Neuronal stem cell (in vitro differentiated cells): ENCODE measurements at regions not wholly inside any gene's neighbourhood (a gene's known extent, or its start where the extent isn't known, plus 50 kb on each side); places are given as distances from the start of the nearest gene placed in this dataset.

Source experiments
- DNase-seq: peaks from one replicate; pipeline ENCODE4 v3.0.0-alpha.2; 2013; ENCODE audit warnings: low spot score
- H2AFZ ChIP-seq: one replicate; pipeline ENCODE4 v1.6.1; 2013; ENCODE audit warnings: mild to moderate bottlenecking, low read length, inconsistent platforms
- H2AK5ac ChIP-seq: 2 replicates; pipeline ENCODE4 v1.6.1; 2013; ENCODE audit warnings: low read depth, mild to moderate bottlenecking, inconsistent platforms, low read length, moderate library complexity, mixed read lengths
- H2BK120ac ChIP-seq: 2 replicates; pipeline ENCODE4 v1.6.1; 2013; ENCODE audit warnings: low read depth, mild to moderate bottlenecking, inconsistent platforms, low read length, moderate library complexity, mixed read lengths
- H2BK12ac ChIP-seq: one replicate; pipeline ENCODE4 v1.6.1; 2013; ENCODE audit warnings: low read length, inconsistent platforms
- H2BK15ac ChIP-seq: 2 replicates; pipeline ENCODE4 v1.6.1; 2013; ENCODE audit warnings: mild to moderate bottlenecking, low read length, inconsistent platforms, mixed read lengths
- H2BK5ac ChIP-seq: one replicate; pipeline ENCODE4 v1.6.1; 2013; ENCODE audit warnings: inconsistent platforms, mild to moderate bottlenecking, low read length, moderate library complexity
- H3K14ac ChIP-seq: one replicate; pipeline ENCODE4 v1.6.1; 2013; ENCODE audit warnings: low read length, inconsistent platforms
- H3K18ac ChIP-seq: 2 replicates; pipeline ENCODE4 v1.6.1; 2013; ENCODE audit warnings: low read length, inconsistent platforms
- H3K23ac ChIP-seq: 2 replicates; pipeline ENCODE4 v1.6.1; 2013; ENCODE audit warnings: low read depth, mild to moderate bottlenecking, mixed read lengths, low read length, inconsistent platforms; ENCODE audit not compliant: poor library complexity
- H3K27ac ChIP-seq: replicated peaks from 3 replicates; pipeline ENCODE4 v1.5.1; 2013; ENCODE audit warnings: low read length, inconsistent platforms
- H3K27me3 ChIP-seq, 3 experiments: 2 replicates each; pipeline ENCODE4 v1.6.1; 2013; ENCODE audit warnings: low read length in 3 of 3, mild to moderate bottlenecking in 2 of 3, inconsistent platforms in 1 of 3, low read depth in 1 of 3, mixed read lengths in 1 of 3, moderate library complexity in 1 of 3; ENCODE audit not compliant: control insufficient read depth in 3 of 3, insufficient read depth in 3 of 3
- H3K36me3 ChIP-seq, 2 donors: replicated peaks in 1 of 2; 2 replicates each; pipeline ENCODE4 v1.6.1; 2013; ENCODE audit warnings: low read length in 2 of 2; ENCODE audit not compliant: control insufficient read depth in 2 of 2, insufficient read depth in 2 of 2
- H3K4ac ChIP-seq: 2 replicates; pipeline ENCODE4 v1.6.1; 2013; ENCODE audit warnings: inconsistent platforms, mild to moderate bottlenecking, low read length, moderate library complexity
- H3K4me1 ChIP-seq, 2 donors: 1 replicate in 1 of 2; 2 replicates in 1 of 2; pipeline ENCODE4 v1.6.1; 2013; ENCODE audit warnings: low read length in 2 of 2, low read depth in 1 of 2; ENCODE audit not compliant: control insufficient read depth in 2 of 2, insufficient read depth in 1 of 2
- H3K4me2 ChIP-seq: one replicate; pipeline ENCODE4 v1.6.1; 2013; ENCODE audit warnings: mild to moderate bottlenecking, low read length, inconsistent platforms; ENCODE audit not compliant: insufficient read depth, poor library complexity, severe bottlenecking
- H3K4me3 ChIP-seq, 2 donors: 2 replicates each; pipeline ENCODE4 v1.5.1; 2013; ENCODE audit warnings: low read length in 2 of 2, mild to moderate bottlenecking in 2 of 2, inconsistent platforms in 1 of 2, moderate library complexity in 1 of 2
- H3K79me1 ChIP-seq: one replicate; pipeline ENCODE4 v1.6.1; 2013; ENCODE audit warnings: low read depth, mild to moderate bottlenecking, inconsistent platforms, low read length, moderate library complexity
- H3K9ac ChIP-seq: one replicate; pipeline ENCODE4 v1.6.1; 2013; ENCODE audit warnings: mild to moderate bottlenecking, low read depth, low read length, inconsistent platforms; ENCODE audit not compliant: poor library complexity
- H3K9me3 ChIP-seq, 2 donors: replicated peaks in 1 of 2; 2 replicates each; pipeline versions ENCODE3 to v1.6.1; 2013; ENCODE audit warnings: low read length in 2 of 2, mild to moderate bottlenecking in 2 of 2, inconsistent platforms in 1 of 2, low read depth in 1 of 2, mixed read lengths in 1 of 2, moderate library complexity in 1 of 2; ENCODE audit not compliant: control insufficient read depth in 2 of 2, insufficient read depth in 1 of 2
- H4K8ac ChIP-seq: one replicate; pipeline ENCODE4 v1.6.1; 2013; ENCODE audit warnings: low read depth, mild to moderate bottlenecking, inconsistent platforms, low read length, moderate library complexity
- H4K91ac ChIP-seq: one replicate; pipeline ENCODE4 v1.6.1; 2013; ENCODE audit warnings: low read length, low read depth, mild to moderate bottlenecking, inconsistent platforms; ENCODE audit not compliant: poor library complexity
- WGBS, 2 donors: extraction: QIAGEN DNeasy Blood & Tissue Kit; methylation state at CpG; one replicate each; pipeline ENCODE4 v1.1.7; 2013; ENCODE audit warnings: missing lambda C conversion rate in 2 of 2, mixed read lengths in 1 of 2; ENCODE audit not compliant: insufficient read length in 2 of 2, insufficient replicate concordance in 1 of 2; ENCODE audit errors: extremely low coverage in 2 of 2; 5-methylcytosine and 5-hydroxymethylcytosine counted together

GRCh38 chr2:153567367-153567766 is 88.8 kb upstream of the RPRM start:
- H2AK5ac ChIP-seq, result no peak overlapping the region
- no peak overlapping the region for H3K9ac ChIP-seq
- H2BK5ac ChIP-seq, result no peak overlapping the region
- H3K18ac ChIP-seq, result no peak overlapping the region
- no peak for DNase-seq
- H3K4me2 ChIP-seq, result no peak overlapping the region
- no peak overlapping the region for H3K4ac ChIP-seq
- no peak overlapping the region for H3K4me3 ChIP-seq
- no peaks in the 10 kb centered on the region for H3K4me1 ChIP-seq
- H3K27me3 ChIP-seq, result no peaks in the 10 kb centered on the region
- no peak overlapping the region for H2BK120ac ChIP-seq
- no peak overlapping the region for H2BK12ac ChIP-seq
- no peak overlapping the region for H4K91ac ChIP-seq
- no peak overlapping the region for H4K8ac ChIP-seq
- no peak overlapping the region for H3K23ac ChIP-seq
- H2BK15ac ChIP-seq, result no peak overlapping the region
- H3K14ac ChIP-seq, result no peak overlapping the region
- no peak overlapping the region for H2AFZ ChIP-seq
- no peak overlapping the region for H3K27ac ChIP-seq
- H3K9me3 ChIP-seq, result no peaks in the 10 kb centered on the region
- H3K36me3 ChIP-seq, result no peaks in the 10 kb centered on the region
- WGBS, 2 donors, result no CpG with 5 or more reads among the region's 3 CpGs
- no peaks in the 10 kb centered on the region for H3K79me1 ChIP-seq

GRCh38 chr2:153568105-153568504 is 89.5 kb upstream of the RPRM start:
- Histone ChIP-seq H3K4me3 (no peak overlapping the region), H2BK5ac (no peak overlapping the region), H2AFZ (no peak overlapping the region), H3K36me3 (no peaks in the 10 kb centered on the region), H3K9ac (no peak overlapping the region), H3K18ac (no peak overlapping the region), H2BK15ac (no peak overlapping the region), H4K8ac (no peak overlapping the region), H2BK12ac (no peak overlapping the region), H3K27ac (no peak overlapping the region), H3K79me1 (no peaks in the 10 kb centered on the region), H3K4me1 (no peaks in the 10 kb centered on the region), H2AK5ac (no peak overlapping the region), H2BK120ac (no peak overlapping the region), H3K4me2 (no peak overlapping the region), H3K27me3 (no peaks in the 10 kb centered on the region), H3K23ac (no peak overlapping the region), H3K4ac (no peak overlapping the region), H3K9me3 (no peaks in the 10 kb centered on the region), H3K14ac (no peak overlapping the region), H4K91ac (no peak overlapping the region)
- no CpG with 5 or more reads among the region's 3 CpGs for WGBS, 2 donors
- no peak for DNase-seq

- no peak overlapping the region for H2BK15ac ChIP-seq
- no peak overlapping the region for H3K18ac ChIP-seq
- H3K36me3 ChIP-seq, result no peaks in the 10 kb centered on the region
- no peaks in the 10 kb centered on the region for H3K79me1 ChIP-seq
- no peak overlapping the region for H2BK12ac ChIP-seq
- H3K27ac ChIP-seq, result no peak overlapping the region
- H3K23ac ChIP-seq, result no peak overlapping the region
- H3K4me1 ChIP-seq, result no peaks in the 10 kb centered on the region
- no peak overlapping the region for H4K91ac ChIP-seq
- no peak overlapping the region for H2AFZ ChIP-seq
- H3K4me2 ChIP-seq, result no peak overlapping the region
- H2BK120ac ChIP-seq, result no peak overlapping the region
- no peak overlapping the region for H2AK5ac ChIP-seq
- H2BK5ac ChIP-seq, result no peak overlapping the region
- DNase-seq, result no peak
- WGBS, 2 donors, result no CpG with 5 or more reads among the region's 3 CpGs
- H3K9me3 ChIP-seq, result no peaks in the 10 kb centered on the region
- H3K4ac ChIP-seq, result no peak overlapping the region
- no peaks in the 10 kb centered on the region for H3K27me3 ChIP-seq
- no peak overlapping the region for H3K14ac ChIP-seq
- H4K8ac ChIP-seq, result no peak overlapping the region
- no peak overlapping the region for H3K9ac ChIP-seq
- H3K4me3 ChIP-seq, result no peak overlapping the region
Observed at GRCh38 chr2:153575171-153575853, 96.8 kb upstream of the RPRM start.

GRCh38 chr2:153584244-153584643 is 105.7 kb upstream of the RPRM start:
- H3K4ac ChIP-seq, result no peak overlapping the region
- no peak overlapping the region for H2BK12ac ChIP-seq
- H4K91ac ChIP-seq, result no peak overlapping the region
- H3K18ac ChIP-seq, result no peak overlapping the region
- no peaks in the 10 kb centered on the region for H3K27me3 ChIP-seq
- H3K4me2 ChIP-seq, result no peak overlapping the region
- H2BK5ac ChIP-seq, result no peak overlapping the region
- WGBS, 2 donors, result no CpG with 5 or more reads among the region's 2 CpGs
- no peak overlapping the region for H2AFZ ChIP-seq
- H3K36me3 ChIP-seq, result no peaks in the 10 kb centered on the region
- H2BK120ac ChIP-seq, result no peak overlapping the region
- H4K8ac ChIP-seq, result no peak overlapping the region
- H3K27ac ChIP-seq, result no peak overlapping the region
- no peak overlapping the region for H2AK5ac ChIP-seq
- peak overlapping the region in 1 of 2 donors; percentile 57 for H3K4me3 ChIP-seq
- DNase-seq, result no peak
- H3K23ac ChIP-seq, result no peak overlapping the region
- no peaks in the 10 kb centered on the region for H3K4me1 ChIP-seq
- no peaks in the 10 kb centered on the region for H3K79me1 ChIP-seq
- H2BK15ac ChIP-seq, result no peak overlapping the region
- peaks cover 0 to 2% of the 10 kb centered on the region in 2 donors for H3K9me3 ChIP-seq
- H3K9ac ChIP-seq, result no peak overlapping the region
- peak overlapping the region; percentile 73 for H3K14ac ChIP-seq
